ENCODE measurements at regions not wholly inside any gene's neighbourhood (a gene's known extent, or its start where the extent isn't known, plus 50 kb on each side); places are given as distances from the start of the nearest gene placed in this dataset.
"Not testable (repeated sequence)": the region's sequence is repeated elsewhere in the genome, so short reads cannot be mapped to it uniquely, and the experiment has no call there.

GRCh38 chr9:65444943-65445342, 159.9 kb upstream of the FOXD4L5 start:
- no peaks in the 10 kb centered on the region for H3K27me3 ChIP-seq (ENCODE audit: control insufficient read depth, low read length)
- H3K9me2 ChIP-seq (replicated peaks; ENCODE audit: control insufficient read depth, low read length), result no peaks in the 10 kb centered on the region
- H3K4me2 ChIP-seq (ENCODE audit: low read length), result no peak overlapping the region
- H3K9me3 ChIP-seq (ENCODE audit: control insufficient read depth, insufficient read depth, low read length), result peaks cover 3% of the 10 kb centered on the region; the same call in 1 of the 2 replicates
- H3F3A ChIP-seq (ENCODE audit: control insufficient read depth, insufficient read depth), result no peaks in the 10 kb centered on the region
- no peaks in the 10 kb centered on the region for H3K4me1 ChIP-seq (ENCODE audit: control insufficient read depth, low read length)
- no peaks in the 10 kb centered on the region for H4K20me1 ChIP-seq (ENCODE audit: control insufficient read depth, insufficient read depth, low read depth, low read length)
- no peaks in the 10 kb centered on the region for H3K79me2 ChIP-seq (ENCODE audit: control insufficient read depth, low read length)
- TF ChIP-seq, protein P1, sequence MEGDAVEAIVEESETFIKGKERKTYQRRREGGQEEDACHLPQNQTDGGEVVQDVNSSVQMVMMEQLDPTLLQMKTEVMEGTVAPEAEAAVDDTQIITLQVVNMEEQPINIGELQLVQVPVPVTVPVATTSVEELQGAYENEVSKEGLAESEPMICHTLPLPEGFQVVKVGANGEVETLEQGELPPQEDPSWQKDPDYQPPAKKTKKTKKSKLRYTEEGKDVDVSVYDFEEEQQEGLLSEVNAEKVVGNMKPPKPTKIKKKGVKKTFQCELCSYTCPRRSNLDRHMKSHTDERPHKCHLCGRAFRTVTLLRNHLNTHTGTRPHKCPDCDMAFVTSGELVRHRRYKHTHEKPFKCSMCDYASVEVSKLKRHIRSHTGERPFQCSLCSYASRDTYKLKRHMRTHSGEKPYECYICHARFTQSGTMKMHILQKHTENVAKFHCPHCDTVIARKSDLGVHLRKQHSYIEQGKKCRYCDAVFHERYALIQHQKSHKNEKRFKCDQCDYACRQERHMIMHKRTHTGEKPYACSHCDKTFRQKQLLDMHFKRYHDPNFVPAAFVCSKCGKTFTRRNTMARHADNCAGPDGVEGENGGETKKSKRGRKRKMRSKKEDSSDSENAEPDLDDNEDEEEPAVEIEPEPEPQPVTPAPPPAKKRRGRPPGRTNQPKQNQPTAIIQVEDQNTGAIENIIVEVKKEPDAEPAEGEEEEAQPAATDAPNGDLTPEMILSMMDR (IDR thresholded peaks at IDR 0.05; ENCODE audit: low read depth, low read length, poor library complexity, severe bottlenecking), result no peak
- TF ChIP-seq EZH2phosphoT487 (IDR thresholded peaks at IDR 0.05; ENCODE audit: borderline replicate concordance, low read length), result no peak
- no peaks in the 10 kb centered on the region for H3K36me3 ChIP-seq (ENCODE audit: control insufficient read depth, low read length)
- no peak overlapping the region for H3K4me3 ChIP-seq (ENCODE audit: low read length)
- H3K27ac ChIP-seq (ENCODE audit: low read depth, low read length), result no peak overlapping the region

- H3K27ac ChIP-seq (ENCODE audit: low read depth, low read length); H3F3A ChIP-seq (ENCODE audit: control insufficient read depth, insufficient read depth); H3K27me3 ChIP-seq (ENCODE audit: control insufficient read depth, low read length); H3K79me2 ChIP-seq (ENCODE audit: control insufficient read depth, low read length); H3K4me1 ChIP-seq (ENCODE audit: control insufficient read depth, low read length); H3K36me3 ChIP-seq (ENCODE audit: control insufficient read depth, low read length); H3K4me2 ChIP-seq (ENCODE audit: low read length); H3K9me3 ChIP-seq (ENCODE audit: control insufficient read depth, insufficient read depth, low read length); H3K9me2 ChIP-seq (replicated peaks; ENCODE audit: control insufficient read depth, low read length); H4K20me1 ChIP-seq (ENCODE audit: control insufficient read depth, insufficient read depth, low read depth, low read length); H3K4me3 ChIP-seq (ENCODE audit: low read length): not testable (repeated sequence)
These were observed 157.1 kb upstream of the FOXD4L5 start for GRCh38 chr9:65442116-65442515.

DNA sequence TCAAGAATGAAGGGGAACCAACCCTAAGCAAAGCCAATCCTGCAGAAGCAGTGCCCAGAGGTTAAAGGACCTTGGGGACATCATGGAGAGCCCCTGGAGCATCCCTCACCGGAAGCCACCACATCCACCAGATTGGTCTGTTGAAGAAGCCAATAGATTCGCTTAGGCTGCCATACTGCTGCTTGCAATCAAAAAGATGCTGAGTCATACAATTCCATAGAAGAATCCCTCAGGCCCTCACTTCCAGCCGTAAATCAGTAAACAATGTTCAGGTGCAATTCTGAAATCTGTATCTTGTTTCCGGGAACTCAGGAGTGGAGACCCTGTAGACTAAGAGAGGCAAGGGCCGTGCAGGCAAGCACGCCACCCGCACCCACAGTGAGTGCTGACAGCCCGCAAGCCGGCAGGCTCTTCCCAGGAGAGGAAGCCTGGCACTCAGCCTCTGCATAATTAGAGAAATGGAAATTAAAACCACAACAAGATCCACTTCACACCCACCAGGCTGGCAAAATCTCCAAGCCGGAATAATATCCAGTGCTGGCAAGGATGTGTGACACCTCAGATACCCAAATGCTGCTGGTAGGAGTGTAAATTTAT, 156.4 kb upstream of the FOXD4L5 start:
- H3K9me2 ChIP-seq (replicated peaks; ENCODE audit: control insufficient read depth, low read length); H3K9me3 ChIP-seq (ENCODE audit: control insufficient read depth, insufficient read depth, low read length); H3K79me2 ChIP-seq (ENCODE audit: control insufficient read depth, low read length); H3K27me3 ChIP-seq (ENCODE audit: control insufficient read depth, low read length); H3K27ac ChIP-seq (ENCODE audit: low read depth, low read length); H4K20me1 ChIP-seq (ENCODE audit: control insufficient read depth, insufficient read depth, low read depth, low read length); H3K36me3 ChIP-seq (ENCODE audit: control insufficient read depth, low read length); H3K4me3 ChIP-seq (ENCODE audit: low read length); H3K4me2 ChIP-seq (ENCODE audit: low read length); H3K4me1 ChIP-seq (ENCODE audit: control insufficient read depth, low read length); H3F3A ChIP-seq (ENCODE audit: control insufficient read depth, insufficient read depth): not testable (repeated sequence)

- Histone ChIP-seq H3K27me3 (ENCODE audit: control insufficient read depth, low read length) (no peaks in the 10 kb centered on the region), H3K9me3 (ENCODE audit: control insufficient read depth, insufficient read depth, low read length) (peaks cover 7% of the 10 kb centered on the region), H4K20me1 (ENCODE audit: control insufficient read depth, insufficient read depth, low read depth, low read length) (no peaks in the 10 kb centered on the region), H3K4me1 (ENCODE audit: control insufficient read depth, low read length) (no peaks in the 10 kb centered on the region), H3K36me3 (ENCODE audit: control insufficient read depth, low read length) (no peaks in the 10 kb centered on the region), H3K27ac (ENCODE audit: low read depth, low read length) (no peak overlapping the region), H3K4me2 (ENCODE audit: low read length) (no peak overlapping the region), H3K9me2 (replicated peaks; ENCODE audit: control insufficient read depth, low read length) (no peaks in the 10 kb centered on the region), H3F3A (ENCODE audit: control insufficient read depth, insufficient read depth) (no peaks in the 10 kb centered on the region), H3K4me3 (ENCODE audit: low read length) (no peak overlapping the region), H3K79me2 (ENCODE audit: control insufficient read depth, low read length) (no peaks in the 10 kb centered on the region)
- TF ChIP-seq, protein P1 (IDR thresholded peaks at IDR 0.05; ENCODE audit: low read depth, low read length, poor library complexity, severe bottlenecking), result no peak
- TF ChIP-seq EZH2phosphoT487 (IDR thresholded peaks at IDR 0.05; ENCODE audit: borderline replicate concordance, low read length), result no peak
These were observed 152.7 kb upstream of the FOXD4L5 start for GRCh38 chr9:65437724-65438123.
